ENCODE measurements at regions not wholly inside any gene's neighbourhood (a gene's known extent, or its start where the extent isn't known, plus 50 kb on each side); places are given as distances from the start of the nearest gene placed in this dataset.

DNA sequence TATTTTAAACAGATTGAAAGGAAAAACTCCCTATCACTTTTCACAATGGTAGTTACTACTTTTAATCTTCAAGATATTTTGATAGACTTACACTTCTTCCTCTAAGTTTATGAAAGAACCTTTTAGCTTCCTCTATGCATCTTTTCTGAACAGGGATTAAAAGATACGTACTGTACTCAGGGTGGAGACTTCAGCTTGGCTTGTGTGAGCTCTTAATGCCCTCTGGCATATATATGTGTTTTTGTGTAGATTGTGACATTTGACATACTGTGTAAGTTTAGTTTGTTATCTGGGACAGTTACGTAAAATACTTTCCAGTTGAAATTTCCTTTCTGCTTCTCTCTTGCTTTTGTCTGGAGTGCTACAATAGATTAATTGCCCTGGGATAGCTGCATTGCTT lies 109.3 kb upstream of the NUDT6 start:
- DNase-seq = no peak

DNA sequence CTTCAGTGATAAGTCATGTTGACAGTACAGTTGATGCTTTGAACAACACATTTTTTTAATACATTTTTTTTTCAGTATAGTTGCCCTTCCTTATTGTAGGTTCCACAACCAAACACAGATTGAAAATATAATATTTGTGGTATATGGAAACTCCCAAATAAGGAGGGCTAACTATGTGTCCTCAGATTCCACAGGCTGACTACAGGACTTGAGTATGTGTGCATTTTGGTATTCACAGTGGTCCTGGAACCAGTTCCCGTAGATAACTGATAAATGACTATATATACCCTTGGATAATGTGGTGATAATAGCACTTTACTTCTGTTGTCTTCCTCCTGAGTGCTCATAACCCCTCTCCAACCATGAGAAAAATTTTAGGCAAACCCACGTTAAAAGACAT lies 111.6 kb upstream of the NUDT6 start:
- no peak for DNase-seq

DNA sequence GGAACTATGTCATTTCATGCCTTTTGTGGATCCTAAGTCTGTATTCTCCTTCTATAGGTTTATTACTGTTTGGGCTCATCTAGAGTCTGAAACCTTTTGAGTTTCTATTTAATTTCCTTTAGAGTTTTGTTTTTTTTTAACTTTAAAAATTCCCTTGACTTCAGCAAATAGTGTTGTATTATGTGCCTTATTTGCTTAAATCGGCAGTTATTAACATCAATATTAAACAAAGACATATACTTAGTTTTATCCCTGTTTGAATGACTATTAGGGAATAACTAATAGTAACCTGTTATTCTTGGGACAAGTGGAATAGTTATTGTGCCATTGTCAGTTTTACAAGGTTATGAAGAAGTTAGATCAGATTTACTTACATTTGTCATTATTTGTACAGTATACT lies 112.8 kb upstream of the NUDT6 start:
- DNase-seq = no peak

DNA sequence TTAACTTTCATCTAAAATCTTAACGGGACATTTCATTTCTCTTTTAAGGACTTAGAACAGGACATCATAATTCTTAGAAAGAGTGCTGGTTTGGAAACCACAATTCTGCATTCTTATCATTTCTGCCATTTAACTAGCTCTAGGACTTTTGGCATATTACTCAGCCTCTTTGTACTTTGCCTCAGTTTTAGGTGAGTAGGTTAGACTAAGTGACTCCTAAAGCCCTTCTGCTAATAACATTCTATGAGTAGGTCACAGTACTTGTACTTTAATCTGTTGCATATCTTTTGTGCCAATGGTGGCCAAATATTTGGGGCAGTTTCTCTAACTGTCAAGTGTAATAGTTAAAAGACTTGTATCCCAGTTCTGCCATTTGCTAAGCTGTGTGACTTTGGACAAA lies 115.4 kb upstream of the NUDT6 start:
- DNase-seq = no peak

DNA sequence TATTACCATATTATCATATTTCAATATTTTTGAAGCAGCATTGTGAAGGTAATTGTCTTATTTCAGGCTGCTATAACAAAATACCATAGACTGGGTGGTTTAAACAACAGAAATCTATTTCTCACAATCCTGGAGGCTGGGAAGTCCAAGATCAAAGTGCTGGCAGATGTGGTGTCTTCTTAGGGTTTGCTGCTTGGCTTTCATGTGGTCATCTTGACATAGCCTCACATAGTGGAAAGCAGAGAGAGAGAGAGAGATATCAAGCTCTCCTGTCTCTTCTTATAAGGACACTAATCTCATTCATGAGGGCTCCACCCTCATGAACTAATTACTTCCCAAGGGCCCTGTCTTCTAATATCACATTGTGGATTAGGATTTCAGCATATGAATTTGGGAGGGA lies 119.7 kb upstream of the NUDT6 start:
- no peak for DNase-seq

DNA sequence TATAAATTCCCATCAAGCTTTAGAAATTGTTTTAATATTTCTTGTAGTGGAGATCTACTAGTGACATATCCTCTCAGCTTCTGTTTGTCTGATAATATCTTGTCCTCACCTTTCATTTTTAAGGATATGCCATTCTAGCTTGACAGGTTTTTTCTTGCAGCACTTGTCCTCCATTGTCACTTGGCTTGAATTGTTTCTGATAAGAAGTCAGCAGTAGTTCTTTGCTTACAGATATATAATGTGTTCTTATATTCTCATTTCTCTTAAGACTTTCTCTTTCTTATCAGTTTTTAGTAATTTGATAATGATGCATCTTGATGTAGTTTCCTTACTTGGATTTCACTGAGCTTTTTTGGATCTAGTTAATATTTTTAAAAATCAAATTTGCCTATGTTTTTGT lies 120.6 kb upstream of the NUDT6 start:
- no peak for DNase-seq

DNA sequence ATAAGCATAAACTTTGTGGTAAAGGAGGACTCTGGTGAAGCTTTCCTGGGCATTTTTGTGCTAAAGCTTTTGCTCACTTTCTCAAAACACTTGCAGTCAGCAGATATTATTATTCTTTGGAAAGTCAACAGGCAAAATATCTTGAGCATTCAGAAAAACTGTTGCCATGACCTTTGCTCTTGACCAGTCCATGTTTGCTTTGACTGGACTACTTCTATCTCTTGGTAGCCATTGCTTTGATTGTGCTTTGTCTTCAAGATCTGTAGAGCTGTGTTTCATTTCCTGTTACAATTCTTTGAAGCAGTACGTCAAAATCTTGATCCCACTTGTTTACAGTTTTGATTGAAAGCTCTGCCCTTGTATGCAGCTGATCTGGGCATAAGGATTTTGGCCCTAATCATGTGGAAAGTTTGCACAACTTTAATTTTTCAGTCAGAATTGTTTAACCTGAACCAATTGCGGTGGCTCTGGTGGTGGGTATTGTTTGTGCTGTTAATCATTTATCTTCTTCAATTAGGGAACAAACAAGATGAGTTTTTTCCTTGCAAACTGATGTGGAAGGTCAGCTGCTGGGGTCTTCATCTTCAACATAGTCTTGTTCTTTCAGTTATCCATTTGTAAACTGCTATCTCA lies 121.5 kb upstream of the NUDT6 start:
- DNase-seq = no peak

DNA sequence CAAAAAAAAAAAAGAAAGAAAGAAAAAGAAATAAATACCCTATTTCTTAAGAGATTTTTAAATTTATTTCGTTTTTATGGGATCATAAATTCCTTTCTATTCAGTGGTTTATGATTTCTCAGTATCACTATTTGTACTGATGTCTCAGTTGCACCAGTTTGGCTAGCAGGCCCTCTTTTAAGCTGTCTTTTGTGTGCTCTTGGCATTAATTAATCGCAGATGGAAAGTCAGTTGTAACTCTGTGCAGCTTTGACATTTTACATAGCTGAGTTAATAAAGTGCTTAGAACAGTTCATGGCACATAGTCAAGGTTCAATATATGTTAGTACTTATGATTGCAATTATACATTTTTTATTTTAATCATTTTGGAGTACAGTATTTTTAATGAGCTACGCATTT lies 123.7 kb upstream of the NUDT6 start:
- no peak for DNase-seq

DNA sequence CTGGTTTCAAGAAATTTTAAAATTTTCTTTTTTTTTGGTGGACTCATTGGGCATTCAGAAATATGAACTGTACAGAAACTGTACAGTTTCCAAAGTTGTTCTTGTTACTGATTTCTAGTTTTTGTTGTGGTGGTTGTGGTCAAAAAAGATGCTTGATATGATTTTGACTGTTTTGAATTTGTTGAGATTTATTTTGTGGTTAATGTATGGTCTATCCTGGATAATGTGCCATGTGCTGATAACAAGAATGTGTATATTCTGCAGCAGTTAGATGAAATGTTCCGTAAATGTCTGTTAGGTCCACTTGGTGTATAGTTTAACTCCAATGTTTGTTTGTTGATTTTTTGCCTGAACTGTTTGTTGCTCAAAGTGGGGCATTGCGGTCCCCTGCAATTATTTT lies 127.6 kb upstream of the NUDT6 start:
- DNase-seq = no peak

DNA sequence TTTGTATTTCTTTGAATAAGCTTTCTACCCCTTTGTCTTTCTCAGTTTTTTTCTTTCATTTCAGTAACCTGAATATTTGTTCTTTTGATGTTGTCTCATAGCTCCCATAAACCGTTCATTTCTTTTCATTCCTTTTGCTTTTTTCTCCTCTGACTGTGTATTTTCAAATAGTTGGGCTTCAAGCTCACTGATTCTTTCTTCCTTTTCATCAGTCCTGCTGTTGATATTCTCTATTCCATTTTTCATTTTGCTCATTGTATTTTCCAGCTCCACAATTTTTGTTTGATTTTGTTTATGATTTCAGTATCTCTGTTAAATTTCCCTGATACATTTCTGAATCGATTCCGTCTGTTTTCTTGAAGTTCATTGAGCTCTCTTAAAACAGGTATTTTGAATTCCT lies 129.6 kb upstream of the NUDT6 start:
- no peak for DNase-seq

DNA sequence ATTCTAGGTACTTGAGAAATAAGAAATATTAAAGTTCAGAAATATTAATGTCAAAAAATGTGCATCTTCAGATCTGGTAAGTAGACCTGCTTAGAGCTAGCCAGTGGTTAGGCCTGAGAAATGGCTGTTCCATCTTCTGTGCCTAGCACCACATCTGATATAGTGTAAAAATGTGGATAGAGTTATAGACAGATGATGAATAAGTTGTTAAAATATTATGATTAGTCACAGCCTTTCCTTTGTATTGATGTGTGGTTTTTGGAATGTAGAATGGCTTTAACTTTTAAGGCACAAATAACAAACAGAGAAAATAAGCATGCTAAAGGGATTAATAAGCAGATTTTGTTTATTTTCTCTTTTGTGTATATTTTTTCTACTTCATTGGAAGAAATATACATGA lies 133.5 kb upstream of the NUDT6 start:
- DNase-seq = no peak

DNA sequence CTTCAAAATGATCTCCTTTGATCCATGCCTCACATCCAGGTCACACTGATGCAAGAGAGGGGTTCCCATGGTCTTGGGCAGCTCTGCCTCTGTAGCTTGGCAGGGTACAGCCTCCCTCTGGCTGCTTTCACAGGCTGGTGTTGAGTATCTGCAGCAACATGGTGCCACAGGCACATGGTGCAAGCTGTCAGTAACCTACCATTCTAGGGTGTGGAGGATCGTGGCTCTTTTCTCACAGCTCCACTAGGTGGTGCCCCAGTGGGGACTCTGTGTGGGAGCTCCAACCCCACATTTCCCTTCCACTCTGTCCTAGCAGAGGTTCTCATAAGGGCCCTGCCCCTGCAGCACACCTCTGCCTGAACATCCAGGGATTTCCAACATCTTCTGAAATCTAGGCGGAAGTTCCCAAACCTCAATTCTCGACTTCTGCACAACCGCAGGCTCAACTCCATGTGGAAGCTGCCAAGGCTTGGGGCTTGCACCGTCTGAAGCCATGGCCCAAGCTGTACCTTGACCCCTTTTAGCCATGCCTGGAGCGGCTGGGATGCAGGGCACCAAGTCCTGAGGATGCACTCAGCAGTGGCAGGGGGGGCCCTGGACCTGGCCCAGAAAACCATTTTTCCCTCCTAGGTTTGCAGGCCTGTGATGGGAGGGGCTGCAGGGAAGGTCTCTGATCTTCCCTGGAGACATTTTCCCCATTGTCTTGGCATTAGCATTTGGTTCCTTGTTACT lies 137.8 kb upstream of the NUDT6 start:
- DNase-seq = no peak

DNA sequence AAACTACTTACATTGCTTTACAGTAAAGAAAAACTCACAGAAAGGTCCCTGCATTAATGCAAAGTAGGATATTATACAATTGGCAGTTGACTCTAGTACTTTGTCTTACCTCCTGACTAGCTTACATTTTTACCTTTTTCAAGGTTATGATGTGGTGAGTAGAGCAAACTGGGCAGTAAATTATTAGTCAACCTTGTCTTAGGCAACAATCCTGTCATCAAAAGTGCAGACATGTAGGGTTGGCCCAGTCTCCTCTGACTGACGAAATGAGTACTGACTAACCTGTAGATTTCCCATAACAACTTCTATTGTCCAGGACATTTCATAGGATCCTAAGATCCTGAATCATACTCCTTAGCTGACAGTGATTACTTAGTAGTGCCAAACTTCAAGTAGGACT lies 142.0 kb upstream of the NUDT6 start:
- no peak for DNase-seq

DNA sequence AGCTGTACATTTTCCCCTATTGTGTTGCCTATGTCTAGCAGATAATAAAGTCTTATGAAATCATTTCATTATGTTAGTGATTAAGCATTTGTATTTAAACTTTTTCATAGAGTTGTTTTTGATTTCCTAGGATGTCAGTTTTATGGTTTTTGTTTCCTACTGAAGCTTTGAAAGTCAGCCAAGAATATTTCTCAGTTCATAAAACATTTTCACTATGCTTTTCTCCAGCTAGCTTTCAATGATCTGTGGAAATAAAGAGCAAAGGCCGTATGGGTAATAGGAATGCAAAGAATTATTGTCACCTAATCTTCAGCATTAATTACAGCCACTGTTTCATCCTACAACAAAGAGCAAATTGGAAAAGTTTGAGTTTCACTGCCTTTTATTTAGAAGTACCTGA lies 145.7 kb upstream of the NUDT6 start:
- DNase-seq = no peak

DNA sequence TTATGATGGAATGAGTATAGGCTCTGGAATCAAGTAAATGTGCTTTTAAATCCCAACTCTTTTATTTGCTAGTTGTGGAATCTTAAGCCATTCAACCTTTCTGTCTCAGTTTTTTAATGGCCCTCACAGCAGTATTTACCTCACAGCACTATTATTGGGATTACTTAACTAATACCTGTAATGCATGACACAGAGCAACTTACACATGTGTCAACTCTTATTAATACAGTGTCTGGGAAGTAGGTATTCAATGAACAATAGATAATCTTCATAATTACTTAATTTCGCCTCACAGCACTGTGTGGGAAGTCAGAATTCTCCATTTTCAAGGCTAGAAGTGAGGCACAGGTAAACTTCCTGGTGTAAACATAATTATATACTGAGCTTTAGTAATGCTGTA lies 149.7 kb upstream of the NUDT6 start:
- no peak for DNase-seq

DNA sequence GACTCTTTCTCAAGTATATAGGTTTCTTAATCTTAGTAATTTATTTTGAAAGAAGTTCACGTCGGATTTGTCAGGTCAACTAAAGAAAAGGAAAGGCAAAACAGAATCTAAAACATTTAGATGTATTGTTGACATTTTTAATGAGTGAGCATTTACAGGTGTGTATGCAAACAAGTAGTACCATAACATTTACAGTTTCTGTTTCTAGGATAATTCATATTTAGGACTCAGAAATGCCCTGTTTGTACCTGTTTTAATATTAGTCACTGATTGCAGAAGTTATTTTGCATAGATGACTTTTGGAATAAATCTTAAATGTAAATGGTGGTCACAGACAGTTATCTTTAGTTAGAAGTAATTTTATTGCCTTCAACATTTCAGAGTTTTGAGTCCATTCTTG lies 151.3 kb upstream of the NUDT6 start:
- no peak for DNase-seq

DNA sequence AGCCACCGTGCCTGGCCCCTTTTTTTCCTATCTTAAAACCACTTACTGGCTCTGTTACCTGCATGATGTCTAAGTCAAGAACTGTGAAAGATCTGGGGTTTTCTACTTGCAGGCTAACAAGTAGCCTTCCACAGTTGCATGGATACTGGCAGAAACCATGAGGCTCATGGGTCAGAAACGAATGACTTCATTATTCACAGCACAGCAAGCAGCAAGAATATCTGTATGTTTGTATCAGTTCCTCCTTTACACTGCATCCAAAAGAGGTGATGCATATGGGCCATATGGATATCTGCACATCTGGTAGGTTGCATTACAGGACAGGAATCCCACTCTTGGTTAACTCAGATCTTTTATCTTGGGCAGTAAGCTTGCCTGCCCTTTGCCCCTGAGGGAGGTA lies 154.9 kb upstream of the NUDT6 start:
- no peak for DNase-seq

DNA sequence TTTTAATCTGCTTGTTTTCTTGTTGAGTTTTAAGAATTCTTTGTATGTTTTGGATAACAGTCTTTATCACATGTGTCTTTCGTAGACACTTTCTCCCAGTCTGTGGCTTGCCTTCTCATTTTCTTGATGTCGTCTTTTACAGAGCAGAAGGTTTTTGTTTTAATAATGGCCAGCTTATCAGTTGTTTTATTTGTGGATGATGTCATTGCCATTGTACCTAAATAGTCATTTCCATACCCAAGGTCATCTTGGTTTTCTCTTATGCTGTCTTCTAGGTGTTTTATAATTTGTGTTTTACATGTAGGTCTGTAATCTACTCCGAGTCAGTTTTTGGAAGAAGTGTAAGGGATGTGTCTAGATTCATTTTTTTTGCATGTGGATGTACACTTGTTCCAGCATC lies 159.6 kb upstream of the NUDT6 start:
- no peak for DNase-seq

DNA sequence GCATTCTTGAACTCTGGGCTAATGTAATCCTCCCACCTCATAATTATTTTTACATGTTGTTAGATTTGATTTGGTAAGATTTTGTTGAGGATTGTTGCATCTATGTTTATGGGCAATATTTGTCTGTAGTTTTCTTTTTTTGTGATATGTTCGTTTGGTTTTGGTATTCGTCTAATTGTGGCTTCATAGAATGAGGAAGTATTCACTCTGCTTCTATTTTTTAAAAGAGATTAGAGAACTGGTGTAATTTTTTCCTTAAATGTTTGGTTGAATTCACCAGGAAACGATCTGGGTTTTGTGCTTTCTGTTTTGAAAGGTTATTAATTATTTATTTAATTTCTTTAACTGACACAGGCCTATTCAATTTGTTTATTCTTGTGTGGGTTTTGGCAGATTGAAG lies 161.2 kb upstream of the NUDT6 start:
- no peak for DNase-seq

DNA sequence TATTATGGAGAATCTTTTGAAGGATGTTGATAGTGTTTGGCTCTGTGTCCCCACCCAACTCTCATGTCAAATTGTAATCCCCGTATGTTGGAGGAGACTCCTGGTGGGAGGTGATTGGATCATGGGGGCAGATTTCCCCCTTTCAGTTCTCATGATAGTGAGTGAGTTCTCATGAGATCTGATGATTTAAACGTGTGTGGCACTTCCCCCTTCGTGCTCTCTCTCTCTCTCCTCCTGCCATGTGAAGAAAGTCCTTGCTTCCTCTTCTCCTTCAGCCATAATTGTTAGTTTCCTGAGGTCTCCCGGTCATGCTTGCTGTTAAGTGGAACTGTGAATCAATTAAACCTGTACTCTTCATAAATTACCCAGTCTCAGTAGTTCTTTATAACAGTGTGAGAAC lies 166.1 kb upstream of the NUDT6 start:
- no peak for DNase-seq

DNA sequence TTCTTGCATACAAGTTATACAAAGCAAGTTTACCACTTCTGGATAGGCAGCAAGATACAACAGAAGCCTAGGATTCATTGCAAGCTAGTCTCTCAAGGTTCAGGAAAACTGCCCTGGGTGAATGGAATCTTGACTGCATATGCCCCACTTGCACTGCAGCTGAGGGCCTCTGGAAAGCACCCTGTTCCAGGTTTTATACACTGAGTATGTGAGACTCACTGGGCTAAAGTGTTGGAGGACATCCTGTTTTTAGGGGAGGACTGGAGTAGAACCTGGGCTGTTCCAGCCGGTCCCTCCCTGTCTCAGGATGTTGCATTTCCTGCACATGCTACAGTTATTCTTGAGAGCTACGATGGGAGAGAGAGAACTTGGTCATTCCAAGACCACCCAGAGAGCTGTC lies 168.5 kb upstream of the NUDT6 start:
- no peak for DNase-seq

DNA sequence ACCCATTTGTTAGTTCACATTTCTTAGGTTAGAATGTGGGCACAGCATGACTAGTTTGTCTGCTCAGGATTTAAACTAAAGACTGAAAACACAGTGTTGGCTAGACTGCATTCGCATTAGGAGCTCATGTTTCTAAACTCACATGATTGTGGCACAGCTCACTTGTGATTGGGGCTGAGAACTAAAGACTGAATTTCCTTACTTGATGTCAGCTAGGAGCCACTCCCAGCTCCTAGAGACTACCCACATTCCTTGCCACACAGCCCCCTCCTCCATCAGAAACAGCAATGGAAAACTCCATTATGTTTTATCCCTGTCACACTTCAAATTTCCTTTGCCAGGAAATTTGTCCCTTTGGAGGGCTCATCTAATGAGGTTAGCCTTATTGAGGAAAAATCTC lies 170.2 kb upstream of the NUDT6 start:
- no peak for DNase-seq

DNA sequence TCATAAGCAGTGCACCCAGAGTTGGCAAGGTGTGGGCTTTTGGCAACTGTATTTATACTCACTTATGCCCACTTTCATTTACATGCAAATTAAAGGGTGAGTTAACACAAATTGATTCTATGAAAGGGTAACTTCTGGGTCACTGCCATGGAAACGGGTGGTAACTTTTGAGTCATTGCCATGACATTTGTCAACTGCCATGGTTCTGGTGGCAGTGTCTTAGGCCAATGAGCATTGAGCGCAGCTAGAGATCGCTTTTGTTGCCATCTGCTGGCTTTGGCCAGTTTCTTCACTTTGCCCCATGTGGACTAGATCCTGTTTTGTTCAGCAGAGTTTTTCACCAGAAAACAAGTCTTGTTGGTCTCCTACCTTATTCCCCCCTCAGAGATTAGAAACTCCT lies 170.8 kb upstream of the NUDT6 start:
- no peak for DNase-seq

DNA sequence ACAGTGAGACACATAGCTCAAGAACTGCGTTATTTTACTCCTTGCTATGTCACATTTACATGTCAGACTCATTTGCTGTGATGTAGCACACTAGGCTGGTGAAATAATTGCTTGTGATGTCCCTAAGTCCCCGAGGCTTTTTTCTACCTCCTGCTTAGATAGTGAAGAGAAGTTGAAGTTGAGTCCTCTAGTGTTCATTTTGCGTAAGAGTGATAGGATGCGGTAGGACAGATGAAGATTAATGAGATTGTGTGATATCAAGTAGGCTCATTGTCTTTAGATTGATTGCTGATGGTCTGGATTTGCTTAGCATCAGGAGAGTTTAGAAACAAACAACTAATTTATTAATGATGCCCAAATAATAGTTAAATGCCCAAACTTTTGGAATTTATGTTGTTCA lies 173.6 kb upstream of the NUDT6 start:
- no peak for DNase-seq

DNA sequence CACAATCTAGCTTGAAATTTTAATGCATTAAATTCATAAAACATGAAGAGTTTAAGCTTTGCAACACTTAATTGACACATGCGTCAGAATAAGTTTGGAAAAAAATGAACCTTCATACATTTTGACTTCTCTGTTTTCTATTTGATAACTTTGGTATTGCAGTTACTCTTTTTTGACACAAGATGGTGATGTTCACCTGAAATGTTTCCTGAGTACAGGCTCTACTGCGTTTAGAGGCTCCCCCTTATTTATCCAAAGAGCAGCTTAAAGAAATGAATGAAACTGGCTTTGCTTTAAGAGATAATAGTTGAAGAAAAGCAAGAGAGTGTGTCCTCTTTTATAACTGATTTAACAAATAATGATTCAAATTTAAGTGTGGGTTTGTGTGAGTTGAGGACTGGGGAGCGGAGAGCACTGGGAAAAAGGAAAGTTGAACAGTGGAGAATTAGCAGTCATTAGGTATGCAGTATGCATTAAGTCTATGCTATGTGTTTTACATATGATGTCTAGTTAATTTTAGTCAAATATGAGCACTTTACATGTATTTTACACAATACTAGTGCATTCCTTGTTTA lies 180.6 kb upstream of the NUDT6 start:
- DNase-seq = no peak
